Keratinocyte (primary cell): ENCODE measurements at regions not wholly inside any gene's neighbourhood (a gene's known extent, or its start where the extent isn't known, plus 50 kb on each side); places are given as distances from the start of the nearest gene placed in this dataset.

Experiments used
- DNase-seq: peaks from one replicate; pipeline ENCODE4 v3.0.0-alpha.2; 2011; ENCODE audit warnings: low read depth, missing footprints, low spot score
- FAIRE-seq: peaks from 2 replicates; lab custom pipeline; 2011; peaks lifted over from hg19 to GRCh38; lab: Jason Lieb, UNC
- H2AFZ ChIP-seq: 2 replicates; pipeline ENCODE4 v1.6.0; 2012; ENCODE audit warnings: low read length, control low read depth, inconsistent platforms; ENCODE audit not compliant: control insufficient read depth
- H3K27ac ChIP-seq: 2 replicates; pipeline ENCODE4 v1.5.1; 2011; ENCODE audit warnings: low read length; ENCODE audit not compliant: control insufficient read depth, insufficient read depth
- H3K27me3 ChIP-seq: 3 replicates; pipeline ENCODE4 v1.6.0; 2011; ENCODE audit warnings: low read length; ENCODE audit not compliant: control insufficient read depth, insufficient read depth; ENCODE audit errors: extremely low read depth
- H3K36me3 ChIP-seq, 2 experiments: 2 replicates in 1 of 2; 3 replicates in 1 of 2; pipeline ENCODE4 v1.5.1; 2011; ENCODE audit warnings: low read length in 2 of 2, mild to moderate bottlenecking in 1 of 2; ENCODE audit not compliant: control insufficient read depth in 2 of 2, insufficient read depth in 2 of 2; ENCODE audit errors: extremely low read depth in 1 of 2
- H3K4me1 ChIP-seq: 3 replicates; pipeline ENCODE4 v1.5.1; 2011; ENCODE audit warnings: low read length; ENCODE audit not compliant: control insufficient read depth, insufficient read depth; ENCODE audit errors: extremely low read depth
- H3K4me2 ChIP-seq: 3 replicates; pipeline ENCODE4 v1.6.0; 2011; ENCODE audit warnings: low read depth, low read length; ENCODE audit not compliant: control insufficient read depth, insufficient read depth; ENCODE audit errors: extremely low read depth
- H3K4me3 ChIP-seq, 3 experiments: fragments of 200-600 bp in 1 of 3; sonication (generic) in 1 of 3; 2 replicates in 2 of 3; 3 replicates in 1 of 3; pipeline ENCODE4 v1.5.1; 2011 to 2016; ENCODE audit warnings: low read length in 3 of 3, mild to moderate bottlenecking in 3 of 3, control low read depth in 2 of 3, inconsistent platforms in 1 of 3, low read depth in 1 of 3, mixed read lengths in 1 of 3, mixed run types in 1 of 3, moderate library complexity in 1 of 3; ENCODE audit not compliant: control insufficient read depth in 2 of 3, insufficient read depth in 2 of 3; ENCODE audit errors: extremely low read depth in 1 of 3
- H3K79me2 ChIP-seq: 2 replicates; pipeline ENCODE4 v1.6.0; 2012; ENCODE audit warnings: low read length; ENCODE audit not compliant: control insufficient read depth, insufficient read depth
- H3K9ac ChIP-seq: 3 replicates; pipeline ENCODE4 v1.6.0; 2011; ENCODE audit warnings: low read length; ENCODE audit not compliant: control insufficient read depth, insufficient read depth; ENCODE audit errors: extremely low read depth
- H3K9me1 ChIP-seq: 3 replicates; pipeline ENCODE4 v1.6.0; 2011; ENCODE audit warnings: low read length; ENCODE audit not compliant: control insufficient read depth, insufficient read depth; ENCODE audit errors: extremely low read depth
- H3K9me3 ChIP-seq: 2 replicates; pipeline ENCODE4 v1.5.1; 2012; ENCODE audit warnings: low read depth, low read length; ENCODE audit not compliant: control insufficient read depth
- H4K20me1 ChIP-seq: 3 replicates; pipeline ENCODE4 v1.6.0; 2011; ENCODE audit warnings: low read length; ENCODE audit not compliant: control insufficient read depth, insufficient read depth; ENCODE audit errors: extremely low read depth
- EZH2 ChIP-seq: IDR thresholded peaks from one replicate; pipeline ENCODE4 v1.6.1; 2012; ENCODE audit warnings: inconsistent platforms, mild to moderate bottlenecking, low read length, moderate library complexity
- dilution Hi-C: fragments of 300-500 bp; cut with MboI; formaldehyde crosslinking; loops from one replicate; pipeline ENCODE4 v1.7.0; 2020; ENCODE audit warnings: low sequenced_read_pairs; ENCODE audit not compliant: extremely low pct_ligation_motif_present
- TF ChIP-seq, protein P1 (sequence below), 3 experiments: IDR thresholded peaks in 1 of 3; conservative IDR thresholded peaks in 1 of 3; optimal IDR thresholded peaks in 1 of 3; 2 replicates in 2 of 3; 3 replicates in 1 of 3; pipeline versions ENCODE3 to v1.5.1; 2011; ENCODE audit warnings: low read length in 3 of 3, mild to moderate bottlenecking in 3 of 3, moderate library complexity in 2 of 3, control low read depth in 1 of 3, inconsistent platforms in 1 of 3; ENCODE audit not compliant: insufficient read depth in 2 of 3; ENCODE audit errors: extremely low read depth in 1 of 3

DNA sequence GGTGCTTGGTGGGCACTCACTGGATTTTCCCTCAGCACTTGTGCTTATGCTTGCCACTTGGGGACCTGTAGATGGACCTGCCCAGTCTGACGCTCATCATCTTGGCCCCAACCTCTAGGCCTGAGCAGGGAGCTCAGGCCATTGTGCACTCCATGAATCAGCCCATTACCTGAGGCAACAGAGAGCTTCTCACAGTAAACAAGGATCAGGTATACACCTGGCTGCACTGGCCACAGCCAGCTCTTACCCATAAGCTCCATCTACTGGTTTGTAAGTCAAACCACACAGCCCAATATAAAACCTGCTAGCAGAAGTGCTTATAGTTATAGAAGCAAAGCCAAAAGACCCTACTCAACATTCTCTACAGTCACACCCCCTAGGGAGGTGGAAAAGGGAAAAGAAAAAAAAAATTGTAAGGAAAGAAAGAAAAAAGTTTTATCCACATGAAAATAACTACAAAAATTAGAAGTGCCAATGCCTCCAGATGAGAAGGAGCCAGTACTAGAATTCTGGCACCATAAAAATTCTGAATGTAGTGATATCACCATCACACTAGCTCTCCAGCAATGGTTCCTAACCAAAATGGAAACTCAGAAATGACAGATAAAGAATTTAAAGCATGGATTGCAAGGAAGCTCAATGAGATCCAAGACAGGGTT, 87.8 kb upstream of the CDH5 start:
- TF ChIP-seq, protein P1, sequence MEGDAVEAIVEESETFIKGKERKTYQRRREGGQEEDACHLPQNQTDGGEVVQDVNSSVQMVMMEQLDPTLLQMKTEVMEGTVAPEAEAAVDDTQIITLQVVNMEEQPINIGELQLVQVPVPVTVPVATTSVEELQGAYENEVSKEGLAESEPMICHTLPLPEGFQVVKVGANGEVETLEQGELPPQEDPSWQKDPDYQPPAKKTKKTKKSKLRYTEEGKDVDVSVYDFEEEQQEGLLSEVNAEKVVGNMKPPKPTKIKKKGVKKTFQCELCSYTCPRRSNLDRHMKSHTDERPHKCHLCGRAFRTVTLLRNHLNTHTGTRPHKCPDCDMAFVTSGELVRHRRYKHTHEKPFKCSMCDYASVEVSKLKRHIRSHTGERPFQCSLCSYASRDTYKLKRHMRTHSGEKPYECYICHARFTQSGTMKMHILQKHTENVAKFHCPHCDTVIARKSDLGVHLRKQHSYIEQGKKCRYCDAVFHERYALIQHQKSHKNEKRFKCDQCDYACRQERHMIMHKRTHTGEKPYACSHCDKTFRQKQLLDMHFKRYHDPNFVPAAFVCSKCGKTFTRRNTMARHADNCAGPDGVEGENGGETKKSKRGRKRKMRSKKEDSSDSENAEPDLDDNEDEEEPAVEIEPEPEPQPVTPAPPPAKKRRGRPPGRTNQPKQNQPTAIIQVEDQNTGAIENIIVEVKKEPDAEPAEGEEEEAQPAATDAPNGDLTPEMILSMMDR (optimal IDR thresholded peaks at IDR 0.05 in 1 of 3, IDR thresholded peaks at IDR 0.05 in 1 of 3, conservative IDR thresholded peaks at IDR 0.05 in 1 of 3; ENCODE audit: extremely low read depth in 1 of 3, insufficient read depth in 2 of 3, low read length in 3 of 3) = peak; percentile 59 to 75 (median 69)
- TF ChIP-seq EZH2 = no peak
- no peaks in the 10 kb centered on the region for H3K27me3 ChIP-seq
- DNase-seq (no peak), FAIRE-seq (no peak)
- peak overlapping the region; percentile 97 for H3K27ac ChIP-seq
- dilution Hi-C loops = no loop called here
- no peaks in the 10 kb centered on the region for H3K36me3 ChIP-seq
- H3K79me2 ChIP-seq = no peaks in the 10 kb centered on the region
- H3K4me1 ChIP-seq = peaks cover 36% of the 10 kb centered on the region
- peak overlapping the region; percentile 71 for H3K9ac ChIP-seq
- H3K9me3 ChIP-seq = no peaks in the 10 kb centered on the region
- H2AFZ ChIP-seq = peak overlapping the region; percentile 40
- H3K4me3 ChIP-seq = peak overlapping the region in 1 of 3 experiments; percentile 40
- no peaks in the 10 kb centered on the region for H3K9me1 ChIP-seq
- peak overlapping the region; percentile 75 for H3K4me2 ChIP-seq
- no peaks in the 10 kb centered on the region for H4K20me1 ChIP-seq

DNA sequence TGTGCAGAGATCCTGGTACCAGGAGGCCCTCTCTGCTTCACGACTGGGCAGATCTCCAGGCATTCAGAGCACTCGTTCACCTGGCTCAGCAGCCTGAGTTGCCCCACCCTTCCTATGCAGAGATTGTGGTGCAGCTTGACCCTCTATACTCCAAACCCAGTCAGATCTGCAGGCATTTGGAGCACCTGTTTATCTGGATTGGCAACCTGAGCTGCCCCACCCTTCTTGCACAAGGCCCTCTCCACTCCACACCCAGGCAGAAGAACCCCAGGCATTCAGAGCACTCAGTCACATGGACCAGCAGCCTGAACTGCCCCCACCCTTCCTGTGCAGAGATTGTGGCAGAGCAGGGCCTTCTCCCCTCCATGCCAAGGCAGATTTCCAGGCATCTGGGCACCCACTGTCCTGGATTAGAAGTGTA, 88.4 kb upstream of the CDH5 start:
- Histone ChIP-seq H2AFZ (peak overlapping the region; percentile 40), H3K4me2 (peak overlapping the region; percentile 75), H3K79me2 (no peaks in the 10 kb centered on the region), H3K9me3 (no peaks in the 10 kb centered on the region), H3K4me3 (peak overlapping the region in 1 of 3 experiments; percentile 40), H3K27me3 (no peaks in the 10 kb centered on the region), H3K36me3 (no peaks in the 10 kb centered on the region), H3K4me1 (peaks cover 38% of the 10 kb centered on the region), H3K27ac (peak overlapping the region; percentile 97), H3K9ac (peak overlapping the region; percentile 71), H3K9me1 (no peaks in the 10 kb centered on the region), H4K20me1 (no peaks in the 10 kb centered on the region)
- TF ChIP-seq EZH2 = no peak
- TF ChIP-seq, protein P1 (optimal IDR thresholded peaks at IDR 0.05 in 1 of 3, IDR thresholded peaks at IDR 0.05 in 1 of 3, conservative IDR thresholded peaks at IDR 0.05 in 1 of 3; ENCODE audit: extremely low read depth in 1 of 3, insufficient read depth in 2 of 3, low read length in 3 of 3) = peak in 1 of 3 experiments; percentile 0
- dilution Hi-C loops = no loop called here
- DNase-seq = peak; percentile 89
- FAIRE-seq = peak; percentile 90
